SK-N-MC (cell line): ENCODE measurements at regions not wholly inside any gene's neighbourhood (a gene's known extent, or its start where the extent isn't known, plus 50 kb on each side); places are given as distances from the start of the nearest gene placed in this dataset.

ENCODE experiments used
- EZH2 ChIP-seq: fragments of 200-600 bp; sonication (generic); IDR thresholded peaks from one replicate; pipeline ENCODE4 v1.6.1; 2017; ENCODE audit warnings: antibody characterized with exemption
- FOXP2 ChIP-seq: optimal IDR thresholded peaks from 2 replicates; pipeline ENCODE3; 2011; ENCODE audit warnings: mild to moderate bottlenecking, moderate library complexity; ENCODE audit not compliant: insufficient read depth; ENCODE audit errors: extremely low read length, control extremely low read depth
- POLR2AphosphoS5 ChIP-seq: IDR thresholded peaks from 2 replicates; pipeline ENCODE4 v1.6.1; 2012; ENCODE audit warnings: mild to moderate bottlenecking, low read depth, low read length, borderline replicate concordance

- no peak for TF ChIP-seq POLR2AphosphoS5
- TF ChIP-seq EZH2 = no peak
- TF ChIP-seq FOXP2 = no peak
These were observed 108.3 kb downstream of the TNFAIP3 start for GRCh38 chr6:137975188-137975940.
